ENCODE measurements at regions not wholly inside any gene's neighbourhood (a gene's known extent, or its start where the extent isn't known, plus 50 kb on each side); places are given as distances from the start of the nearest gene placed in this dataset.

- Histone ChIP-seq H3K27me3 (no peaks in the 10 kb centered on the region), H3K36me3 (no peaks in the 10 kb centered on the region), H3K27ac (no peak overlapping the region), H3K9me3 (peaks cover 3 to 10% of the 10 kb centered on the region in 2 donors), H3K4me3 (no peak overlapping the region), H3K4me1 (no peaks in the 10 kb centered on the region)
- no peak for DNase-seq (ENCODE audit: low spot score in 2 of 2)
- no peak for TF ChIP-seq CTCF (IDR thresholded peaks at IDR 0.05)
- TF ChIP-seq POLR2A (IDR thresholded peaks at IDR 0.05) = no peak
- intact Hi-C loops (cut with DNase I; ENCODE audit: low total_unique reads) = no loop called here
Observed at GRCh38 chr13:90519157-90519556, 828.3 kb upstream of the MIR17HG start.

- intact Hi-C loops (cut with DNase I; ENCODE audit: low total_unique reads) = loop anchor here (2.0 kb wide), 1 partner anchor 44 kb away; no protein-coding TSS in a partner anchor
- Histone ChIP-seq H3K36me3 (no peaks in the 10 kb centered on the region), H3K27ac (no peak overlapping the region), H3K4me3 (no peak overlapping the region), H3K4me1 (no peaks in the 10 kb centered on the region), H3K27me3 (no peaks in the 10 kb centered on the region), H3K9me3 (peaks cover 3% of the 10 kb centered on the region in 2 donors)
- no peak for DNase-seq (ENCODE audit: low spot score in 2 of 2)
- no peak for TF ChIP-seq CTCF (IDR thresholded peaks at IDR 0.05)
- no peak for TF ChIP-seq POLR2AphosphoS5 (IDR thresholded peaks at IDR 0.05)
- TF ChIP-seq POLR2A (IDR thresholded peaks at IDR 0.05) = no peak
Observed at GRCh38 chr13:90526711-90527110, 820.8 kb upstream of the MIR17HG start.

- Histone ChIP-seq H3K27me3 (no peaks in the 10 kb centered on the region), H3K36me3 (no peaks in the 10 kb centered on the region), H3K4me1 (no peaks in the 10 kb centered on the region), H3K27ac (no peak overlapping the region), H3K4me3 (no peak overlapping the region), H3K9me3 (no peaks in the 10 kb centered on the region)
- intact Hi-C loops (cut with DNase I; ENCODE audit: low total_unique reads) = no loop called here
- TF ChIP-seq CTCF (IDR thresholded peaks at IDR 0.05) = no peak
- TF ChIP-seq POLR2AphosphoS5 (IDR thresholded peaks at IDR 0.05) = no peak
- TF ChIP-seq POLR2A (IDR thresholded peaks at IDR 0.05) = no peak
- no peak for DNase-seq (ENCODE audit: low spot score in 2 of 2)
Observed at GRCh38 chr13:90531744-90532143, 815.7 kb upstream of the MIR17HG start.

DNA sequence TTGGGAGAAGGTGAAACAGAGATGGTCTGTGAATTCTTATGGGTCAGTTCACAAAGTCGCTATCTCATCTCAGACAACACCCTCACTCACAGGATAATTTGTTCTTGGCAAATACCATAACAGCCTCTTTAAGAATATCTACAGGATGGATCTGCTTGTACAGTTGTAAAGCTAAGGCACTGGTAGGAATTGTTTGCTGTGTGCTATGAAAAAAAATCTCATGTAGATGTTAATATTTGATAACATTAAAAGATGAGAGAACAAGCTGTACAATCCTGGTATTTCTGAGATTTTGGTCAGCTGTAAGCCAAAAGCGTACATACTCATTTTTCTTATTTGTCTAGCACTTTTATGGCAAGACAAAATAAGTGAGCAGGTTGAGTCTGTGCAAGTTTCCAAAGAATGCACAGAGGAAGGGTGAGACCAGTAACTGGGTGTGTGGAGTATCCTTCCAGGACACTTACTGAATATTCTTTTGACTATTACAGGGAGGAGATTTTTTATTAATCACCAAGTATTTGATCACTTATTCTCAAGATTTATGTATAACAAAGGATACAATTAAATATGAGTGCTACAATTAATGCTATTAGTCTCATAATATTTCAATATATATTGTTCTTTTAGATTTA lies 814.5 kb upstream of the MIR17HG start:
- DNase-seq (ENCODE audit: low spot score in 2 of 2) = no peak
- TF ChIP-seq CTCF (IDR thresholded peaks at IDR 0.05) = no peak
- no peak for TF ChIP-seq POLR2AphosphoS5 (IDR thresholded peaks at IDR 0.05)
- TF ChIP-seq POLR2A (IDR thresholded peaks at IDR 0.05) = no peak
- Histone ChIP-seq H3K9me3 (no peaks in the 10 kb centered on the region), H3K27me3 (no peaks in the 10 kb centered on the region), H3K27ac (no peak overlapping the region), H3K4me1 (no peaks in the 10 kb centered on the region), H3K4me3 (no peak overlapping the region), H3K36me3 (no peaks in the 10 kb centered on the region)
- intact Hi-C loops (cut with DNase I; ENCODE audit: low total_unique reads) = no loop called here

- Histone ChIP-seq H3K27me3 (no peaks in the 10 kb centered on the region), H3K4me1 (no peaks in the 10 kb centered on the region), H3K9me3 (no peaks in the 10 kb centered on the region), H3K4me3 (no peak overlapping the region), H3K27ac (no peak overlapping the region), H3K36me3 (no peaks in the 10 kb centered on the region)
- intact Hi-C loops (cut with DNase I; ENCODE audit: low total_unique reads) = no loop called here
- no peak for DNase-seq (ENCODE audit: low spot score in 2 of 2)
- no peak for TF ChIP-seq CTCF (IDR thresholded peaks at IDR 0.05)
- no peak for TF ChIP-seq POLR2A (IDR thresholded peaks at IDR 0.05)
- TF ChIP-seq POLR2AphosphoS5 (IDR thresholded peaks at IDR 0.05) = no peak
Observed at GRCh38 chr13:90533866-90534265, 813.6 kb upstream of the MIR17HG start.
